ENCODE measurements at regions not wholly inside any gene's neighbourhood (a gene's known extent, or its start where the extent isn't known, plus 50 kb on each side); places are given as distances from the start of the nearest gene placed in this dataset.

DNA sequence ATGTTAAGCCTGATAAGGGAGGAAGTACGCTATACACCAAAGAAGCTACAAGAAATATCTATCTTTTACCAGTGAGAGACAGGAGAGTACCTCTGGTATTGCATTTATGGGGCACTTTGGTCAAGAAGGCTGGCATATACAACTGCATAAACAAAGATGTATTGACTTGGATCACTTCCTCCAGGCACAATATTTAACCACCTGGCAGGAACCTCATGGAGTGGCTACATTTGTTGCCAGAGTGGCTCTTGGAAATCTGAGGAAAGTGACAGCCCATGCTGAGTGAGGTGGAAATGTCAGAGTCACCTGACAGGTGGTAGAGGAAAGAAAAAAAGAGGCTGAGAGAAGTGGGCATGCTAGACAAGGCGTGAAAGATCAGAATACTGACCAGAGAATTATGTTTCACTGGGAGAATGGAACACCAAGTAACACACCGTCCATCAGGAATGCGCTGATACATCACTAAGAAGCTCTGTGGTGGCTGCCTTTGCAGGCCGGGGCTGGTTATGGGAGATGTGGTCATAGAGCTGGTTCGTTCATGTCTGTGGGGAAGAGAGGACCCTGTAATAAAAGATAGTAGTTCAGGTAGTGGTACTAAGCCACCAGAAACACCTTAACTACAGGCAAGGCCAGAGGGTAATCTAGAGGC is 61.4 kb upstream of the UFL1 start:
- TF ChIP-seq, protein P1, sequence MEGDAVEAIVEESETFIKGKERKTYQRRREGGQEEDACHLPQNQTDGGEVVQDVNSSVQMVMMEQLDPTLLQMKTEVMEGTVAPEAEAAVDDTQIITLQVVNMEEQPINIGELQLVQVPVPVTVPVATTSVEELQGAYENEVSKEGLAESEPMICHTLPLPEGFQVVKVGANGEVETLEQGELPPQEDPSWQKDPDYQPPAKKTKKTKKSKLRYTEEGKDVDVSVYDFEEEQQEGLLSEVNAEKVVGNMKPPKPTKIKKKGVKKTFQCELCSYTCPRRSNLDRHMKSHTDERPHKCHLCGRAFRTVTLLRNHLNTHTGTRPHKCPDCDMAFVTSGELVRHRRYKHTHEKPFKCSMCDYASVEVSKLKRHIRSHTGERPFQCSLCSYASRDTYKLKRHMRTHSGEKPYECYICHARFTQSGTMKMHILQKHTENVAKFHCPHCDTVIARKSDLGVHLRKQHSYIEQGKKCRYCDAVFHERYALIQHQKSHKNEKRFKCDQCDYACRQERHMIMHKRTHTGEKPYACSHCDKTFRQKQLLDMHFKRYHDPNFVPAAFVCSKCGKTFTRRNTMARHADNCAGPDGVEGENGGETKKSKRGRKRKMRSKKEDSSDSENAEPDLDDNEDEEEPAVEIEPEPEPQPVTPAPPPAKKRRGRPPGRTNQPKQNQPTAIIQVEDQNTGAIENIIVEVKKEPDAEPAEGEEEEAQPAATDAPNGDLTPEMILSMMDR (IDR thresholded peaks at IDR 0.05; ENCODE audit: insufficient read depth, low read length, poor library complexity, severe bottlenecking): no peak
- TF ChIP-seq EZH2phosphoT487 (conservative IDR thresholded peaks at IDR 0.05; ENCODE audit: low read length): no peak
